ENCODE measurements at regions not wholly inside any gene's neighbourhood (a gene's known extent, or its start where the extent isn't known, plus 50 kb on each side); places are given as distances from the start of the nearest gene placed in this dataset.
"Not testable (repeated sequence)": the region's sequence is repeated elsewhere in the genome, so short reads cannot be mapped to it uniquely, and the experiment has no call there.

DNA sequence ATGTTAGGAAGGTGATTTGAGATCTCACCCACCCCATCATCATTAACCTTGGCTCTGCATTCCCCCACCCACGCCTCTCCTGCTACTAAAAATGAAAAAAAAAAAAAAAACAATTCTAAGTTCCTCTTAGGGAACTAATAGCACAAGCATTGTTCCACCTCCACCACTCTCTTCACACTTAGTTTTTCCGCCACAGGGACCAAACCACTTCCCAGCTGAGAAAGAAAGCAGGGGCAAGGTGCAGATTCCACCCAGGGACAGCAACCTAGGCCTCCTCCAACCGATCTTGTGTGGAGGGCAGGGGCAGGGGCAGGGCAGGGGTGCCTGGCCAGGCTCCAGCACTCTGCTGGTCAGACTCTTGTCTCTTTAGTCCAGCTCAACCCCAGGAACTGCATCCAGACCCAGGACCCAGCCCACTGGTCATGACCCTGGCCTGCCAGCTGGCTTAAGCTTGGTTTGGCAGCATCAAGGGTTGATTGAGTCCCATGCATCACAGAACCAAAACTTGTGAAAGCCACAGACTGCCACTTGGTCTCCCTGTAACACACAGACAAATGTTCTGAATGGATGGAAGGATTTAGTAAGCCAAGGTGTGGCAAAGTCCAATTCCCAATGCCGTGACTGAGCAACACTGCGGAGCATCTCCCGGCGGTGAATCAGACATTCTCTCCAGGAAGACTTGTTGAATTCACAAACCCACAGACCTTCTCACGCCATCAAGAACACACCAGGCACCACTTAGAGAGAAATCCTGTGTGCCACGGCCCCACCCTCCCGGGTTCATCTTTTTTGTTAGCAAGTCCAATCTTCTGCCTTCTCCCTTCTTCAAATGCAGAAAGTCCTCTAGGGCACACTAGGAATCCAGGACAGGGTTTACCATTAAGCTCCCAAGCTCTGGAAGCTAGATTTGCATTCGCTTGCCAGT is 900.5 kb downstream of the TUBA3C start:
- H3K27me3 ChIP-seq (ENCODE audit: control insufficient read depth, insufficient read depth); DNase-seq; H3K4me1 ChIP-seq (ENCODE audit: control insufficient read depth, insufficient read depth, low read length); intact Hi-C loops (cut with DNase I); H3K27ac ChIP-seq (ENCODE audit: low read length); H3K9me3 ChIP-seq (ENCODE audit: control insufficient read depth, low read length); ATAC-seq; H3K4me3 ChIP-seq (ENCODE audit: low read length): not testable (repeated sequence)
- 69% methylated on average over 9 of the region's 11 CpGs for WGBS

GRCh38 chr13:18279971-18280370 is 901.7 kb downstream of the TUBA3C start:
- H3K27ac ChIP-seq (ENCODE audit: low read length); H3K4me3 ChIP-seq (ENCODE audit: low read length); H3K4me1 ChIP-seq (ENCODE audit: control insufficient read depth, insufficient read depth, low read length); DNase-seq; ATAC-seq; H3K9me3 ChIP-seq (ENCODE audit: control insufficient read depth, low read length); H3K27me3 ChIP-seq (ENCODE audit: control insufficient read depth, insufficient read depth); intact Hi-C loops (cut with DNase I): not testable (repeated sequence)
- WGBS, result 70% methylated on average over 4 of the region's 4 CpGs

DNA sequence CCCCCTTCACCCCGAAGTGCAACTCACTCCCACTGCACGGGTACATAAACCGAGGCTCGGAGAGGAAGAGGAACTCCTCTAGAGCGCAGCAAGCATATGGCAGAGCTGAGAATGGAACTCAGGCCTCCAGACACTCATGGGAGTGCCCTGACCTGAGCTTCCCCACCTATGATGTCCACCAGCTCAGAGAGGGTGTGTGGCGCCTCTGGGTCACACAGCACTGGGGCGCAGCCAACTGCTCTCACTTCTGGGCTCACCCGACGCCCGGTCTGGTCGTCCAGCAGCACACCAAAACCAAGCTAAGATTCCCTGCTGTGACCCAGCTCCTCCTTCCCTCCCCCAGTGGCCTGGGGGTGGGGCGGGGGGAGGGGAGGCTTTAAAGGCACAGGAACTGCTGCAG is 904.3 kb downstream of the TUBA3C start:
- WGBS, result 78% methylated on average over 12 of the region's 12 CpGs
- H3K4me3 ChIP-seq (ENCODE audit: low read length); H3K27me3 ChIP-seq (ENCODE audit: control insufficient read depth, insufficient read depth); intact Hi-C loops (cut with DNase I); H3K4me1 ChIP-seq (ENCODE audit: control insufficient read depth, insufficient read depth, low read length); DNase-seq; ATAC-seq; H3K27ac ChIP-seq (ENCODE audit: low read length); H3K9me3 ChIP-seq (ENCODE audit: control insufficient read depth, low read length): not testable (repeated sequence)

GRCh38 chr13:18276280-18276679 is 905.3 kb downstream of the TUBA3C start:
- H3K9me3 ChIP-seq (ENCODE audit: control insufficient read depth, low read length); H3K27ac ChIP-seq (ENCODE audit: low read length); intact Hi-C loops (cut with DNase I); H3K4me1 ChIP-seq (ENCODE audit: control insufficient read depth, insufficient read depth, low read length); DNase-seq; ATAC-seq; H3K4me3 ChIP-seq (ENCODE audit: low read length); H3K27me3 ChIP-seq (ENCODE audit: control insufficient read depth, insufficient read depth): not testable (repeated sequence)
- WGBS, result 42% methylated on average over 6 of the region's 6 CpGs

DNA sequence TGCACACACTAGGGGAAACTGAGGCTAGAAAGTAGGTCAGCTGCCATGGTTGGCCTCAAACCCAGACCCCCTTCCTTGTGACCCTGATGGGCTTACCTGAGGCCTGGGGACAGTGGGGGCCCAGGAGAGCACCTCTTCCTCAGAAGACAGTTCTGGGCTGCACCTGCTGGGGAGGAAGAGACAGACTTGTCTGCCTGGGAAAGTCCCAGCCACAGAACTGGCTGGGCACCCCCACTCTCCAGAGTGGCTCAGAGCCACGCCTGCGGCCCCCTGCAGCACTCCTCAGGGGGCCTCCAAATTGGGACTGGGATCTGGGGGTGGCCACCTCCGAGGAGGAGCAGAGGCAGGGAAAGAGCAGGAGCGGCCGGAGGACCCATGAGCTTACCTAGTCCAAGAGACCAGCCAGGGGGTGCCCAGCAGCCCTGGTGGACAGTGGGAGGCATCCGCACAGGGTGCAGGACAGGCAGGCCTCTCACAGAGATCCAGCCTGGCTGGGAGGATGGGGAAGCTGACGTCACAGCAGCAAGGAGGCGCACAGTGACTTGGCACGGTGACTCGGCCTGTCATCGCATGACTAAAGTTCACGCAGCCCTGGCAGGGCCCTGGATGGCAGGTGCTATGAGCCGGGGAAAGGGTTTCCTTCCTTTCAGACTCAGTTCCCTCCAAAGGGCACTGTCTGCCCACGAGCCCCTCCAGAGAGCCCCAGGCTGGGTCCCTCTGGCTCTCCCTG is 907.7 kb downstream of the TUBA3C start:
- intact Hi-C loops (cut with DNase I), result not testable (repeated sequence)

GRCh38 chr13:18258801-18259419 is 922.7 kb downstream of the TUBA3C start:
- 84% methylated on average over 25 of the region's 25 CpGs for WGBS
- ATAC-seq; H3K27me3 ChIP-seq (ENCODE audit: control insufficient read depth, insufficient read depth); H3K4me1 ChIP-seq (ENCODE audit: control insufficient read depth, insufficient read depth, low read length); intact Hi-C loops (cut with DNase I); H3K9me3 ChIP-seq (ENCODE audit: control insufficient read depth, low read length); H3K4me3 ChIP-seq (ENCODE audit: low read length); DNase-seq; H3K27ac ChIP-seq (ENCODE audit: low read length): not testable (repeated sequence)

More for the DNA sequence above, 907.7 kb downstream of the TUBA3C start:
- WGBS, result 81% methylated on average over 13 of the region's 14 CpGs
- H3K4me3 ChIP-seq (ENCODE audit: low read length); H3K27me3 ChIP-seq (ENCODE audit: control insufficient read depth, insufficient read depth); H3K4me1 ChIP-seq (ENCODE audit: control insufficient read depth, insufficient read depth, low read length); DNase-seq; H3K27ac ChIP-seq (ENCODE audit: low read length); H3K9me3 ChIP-seq (ENCODE audit: control insufficient read depth, low read length): not testable (repeated sequence)
- ATAC-seq, result peak in 1 of 2 donors; percentile 13

DNA sequence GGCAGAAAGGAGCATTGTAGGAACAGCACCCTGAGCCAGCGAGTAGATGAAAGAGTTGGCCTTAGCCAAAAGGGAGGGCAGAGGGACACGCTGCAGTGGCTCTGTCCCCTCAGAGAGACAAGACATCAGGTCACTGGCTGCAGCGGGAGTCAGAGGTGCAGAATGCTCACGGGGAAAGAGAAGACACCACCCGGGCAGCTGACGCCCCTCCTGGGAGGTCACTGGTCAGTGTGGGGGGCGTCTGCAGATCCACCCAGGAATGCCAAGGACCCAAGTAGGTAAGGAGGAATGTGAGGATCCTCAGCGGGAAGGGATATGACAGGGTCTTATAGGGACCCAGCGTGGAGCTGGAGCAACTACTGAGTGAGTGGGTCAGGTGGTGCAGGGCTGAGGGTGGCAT is 923.9 kb downstream of the TUBA3C start:
- ATAC-seq; H3K9me3 ChIP-seq (ENCODE audit: control insufficient read depth, low read length); DNase-seq; H3K4me3 ChIP-seq (ENCODE audit: low read length); H3K27ac ChIP-seq (ENCODE audit: low read length); intact Hi-C loops (cut with DNase I); H3K4me1 ChIP-seq (ENCODE audit: control insufficient read depth, insufficient read depth, low read length); H3K27me3 ChIP-seq (ENCODE audit: control insufficient read depth, insufficient read depth): not testable (repeated sequence)
- 71% methylated on average over 9 of the region's 9 CpGs for WGBS

GRCh38 chr13:18252848-18253247 is 928.8 kb downstream of the TUBA3C start:
- intact Hi-C loops (cut with DNase I); H3K4me3 ChIP-seq (ENCODE audit: low read length); H3K4me1 ChIP-seq (ENCODE audit: control insufficient read depth, insufficient read depth, low read length); H3K27ac ChIP-seq (ENCODE audit: low read length); H3K27me3 ChIP-seq (ENCODE audit: control insufficient read depth, insufficient read depth); ATAC-seq; H3K9me3 ChIP-seq (ENCODE audit: control insufficient read depth, low read length); DNase-seq: not testable (repeated sequence)
- 81% methylated on average over 10 of the region's 12 CpGs for WGBS

- ATAC-seq; H3K27ac ChIP-seq (ENCODE audit: low read length); H3K4me3 ChIP-seq (ENCODE audit: low read length); H3K4me1 ChIP-seq (ENCODE audit: control insufficient read depth, insufficient read depth, low read length); intact Hi-C loops (cut with DNase I); H3K9me3 ChIP-seq (ENCODE audit: control insufficient read depth, low read length); H3K27me3 ChIP-seq (ENCODE audit: control insufficient read depth, insufficient read depth); DNase-seq: not testable (repeated sequence)
- 84% methylated on average over 12 of the region's 12 CpGs for WGBS
Measured at GRCh38 chr13:18248533-18249240, 932.9 kb downstream of the TUBA3C start.

- H3K27ac ChIP-seq (ENCODE audit: low read length); DNase-seq; intact Hi-C loops (cut with DNase I); H3K27me3 ChIP-seq (ENCODE audit: control insufficient read depth, insufficient read depth); H3K9me3 ChIP-seq (ENCODE audit: control insufficient read depth, low read length); H3K4me1 ChIP-seq (ENCODE audit: control insufficient read depth, insufficient read depth, low read length); ATAC-seq; H3K4me3 ChIP-seq (ENCODE audit: low read length): not testable (repeated sequence)
- WGBS, result 73% methylated on average over 3 of the region's 3 CpGs
Measured at GRCh38 chr13:18240086-18240485, 941.5 kb downstream of the TUBA3C start.

Data from right cardiac atrium (tissue), 5 donors.